Activated CD8-positive, alpha-beta T cell treated with anti-CD3 and anti-CD28 coated beads for 36 hours (primary cell): ENCODE measurements at regions not wholly inside any gene's neighbourhood (a gene's known extent, or its start where the extent isn't known, plus 50 kb on each side); places are given as distances from the start of the nearest gene placed in this dataset.

Experiments used
- ATAC-seq: fragments of 200-7000 bp; cut with Tn5 transposase; one replicate; pipeline ENCODE4 v1.10.0; 2021; ENCODE audit warnings: mild to moderate bottlenecking, moderate library complexity
- CTCF ChIA-PET: fragments of 350-600 bp; sonication (Branson Sonifier 250); formaldehyde crosslinking; loops from one replicate; lab custom pipeline; 2021; ENCODE audit warnings: antibody characterized with exemption; lab: Charles Lee
- POLR2A ChIA-PET: fragments of 350-600 bp; sonication (Branson Sonifier 250); formaldehyde crosslinking; loops from one replicate; lab custom pipeline; 2021; ENCODE audit warnings: antibody characterized with exemption; lab: Charles Lee
- DNase-seq: peaks from one replicate; pipeline ENCODE4 v3.0.0-alpha.2; 2020
- H3K27ac Mint-ChIP-seq: one replicate; pipeline ENCODE4 v1.8.0; 2021; ENCODE audit warnings: mild to moderate bottlenecking, mixed read lengths
- H3K27me3 Mint-ChIP-seq: one replicate; pipeline ENCODE4 v1.8.0; 2021; ENCODE audit warnings: mixed read lengths
- H3K36me3 Mint-ChIP-seq: one replicate; pipeline ENCODE4 v1.8.0; 2021; ENCODE audit warnings: low read depth, mixed read lengths
- H3K4me1 Mint-ChIP-seq: one replicate; pipeline ENCODE4 v1.8.0; 2021; ENCODE audit warnings: low read depth, mixed read lengths
- H3K4me3 Mint-ChIP-seq: one replicate; pipeline ENCODE4 v1.8.0; 2021; ENCODE audit warnings: mild to moderate bottlenecking, moderate library complexity, mixed read lengths
- H3K9me3 Mint-ChIP-seq: one replicate; pipeline ENCODE4 v1.8.0; 2021; ENCODE audit warnings: mixed read lengths
- CTCF ChIP-seq: fragments of 200-600 bp; IDR thresholded peaks from one replicate; pipeline ENCODE4 v1.8.0; 2022; ENCODE audit warnings: antibody characterized with exemption, mild to moderate bottlenecking
- intact Hi-C: fragments of 100-400 bp; cut with micrococcal nuclease; formaldehyde crosslinking; loops from one replicate; pipeline ENCODE4 v1.10.0; 2022

- H3K36me3 Mint-ChIP-seq, result peaks cover 7% of the 10 kb centered on the region
- intact Hi-C loops, result no loop called here
- H3K4me1 Mint-ChIP-seq, result no peaks in the 10 kb centered on the region
- H3K9me3 Mint-ChIP-seq, result peaks cover 3% of the 10 kb centered on the region
- no peaks in the 10 kb centered on the region for H3K27me3 Mint-ChIP-seq
- TF ChIP-seq CTCF, result no peak
- no peak overlapping the region for H3K27ac Mint-ChIP-seq
- ChIA-PET POLR2A (no interaction called here), CTCF (no interaction called here)
- no peak for DNase-seq
- no peak overlapping the region for H3K4me3 Mint-ChIP-seq
- ATAC-seq, result no peak
Observed at GRCh38 chr2:18922276-18922675, 332.9 kb upstream of the NT5C1B start.

GRCh38 chr2:18918280-18918679, 328.9 kb upstream of the NT5C1B start:
- Mint-ChIP-seq H3K27ac (no peak overlapping the region), H3K4me1 (no peaks in the 10 kb centered on the region), H3K27me3 (no peaks in the 10 kb centered on the region), H3K4me3 (no peak overlapping the region), H3K9me3 (no peaks in the 10 kb centered on the region), H3K36me3 (peaks cover 3% of the 10 kb centered on the region)
- no peak for TF ChIP-seq CTCF
- no peak for ATAC-seq
- ChIA-PET CTCF (interaction anchor here (1.1 kb wide), 1 partner anchor 12 kb away, joined by 3 read pairs; no protein-coding TSS in a partner anchor), POLR2A (no interaction called here)
- intact Hi-C loops, result no loop called here
- DNase-seq, result no peak

GRCh38 chr2:18915227-18915626, 325.9 kb upstream of the NT5C1B start:
- no peaks in the 10 kb centered on the region for H3K27me3 Mint-ChIP-seq
- ChIA-PET POLR2A (no interaction called here), CTCF (no interaction called here)
- no peak for ATAC-seq
- H3K9me3 Mint-ChIP-seq, result no peaks in the 10 kb centered on the region
- no peak for TF ChIP-seq CTCF
- no peak overlapping the region for H3K4me3 Mint-ChIP-seq
- H3K36me3 Mint-ChIP-seq, result no peaks in the 10 kb centered on the region
- no peak for DNase-seq
- intact Hi-C loops, result no loop called here
- H3K4me1 Mint-ChIP-seq, result no peaks in the 10 kb centered on the region
- no peak overlapping the region for H3K27ac Mint-ChIP-seq

GRCh38 chr2:18913512-18913911, 324.1 kb upstream of the NT5C1B start:
- intact Hi-C loops, result no loop called here
- Mint-ChIP-seq H3K4me1 (no peaks in the 10 kb centered on the region), H3K36me3 (no peaks in the 10 kb centered on the region), H3K9me3 (no peaks in the 10 kb centered on the region), H3K27me3 (no peaks in the 10 kb centered on the region), H3K27ac (no peak overlapping the region), H3K4me3 (no peak overlapping the region)
- DNase-seq, result no peak
- no peak for TF ChIP-seq CTCF
- CTCF ChIA-PET, result interaction anchor here (0.6 kb wide), 1 partner anchor 212 kb away, joined by 3 read pairs; no protein-coding TSS in a partner anchor
- POLR2A ChIA-PET, result no interaction called here
- ATAC-seq, result no peak

- Mint-ChIP-seq H3K27ac (no peak overlapping the region), H3K4me3 (no peak overlapping the region), H3K9me3 (no peaks in the 10 kb centered on the region), H3K4me1 (no peaks in the 10 kb centered on the region), H3K27me3 (no peaks in the 10 kb centered on the region), H3K36me3 (no peaks in the 10 kb centered on the region)
- DNase-seq (no peak), ATAC-seq (no peak)
- no peak for TF ChIP-seq CTCF
- ChIA-PET POLR2A (no interaction called here), CTCF (no interaction called here)
- intact Hi-C loops, result no loop called here
Observed at GRCh38 chr2:18912225-18912888, 323.0 kb upstream of the NT5C1B start.
